ENCODE measurements at regions not wholly inside any gene's neighbourhood (a gene's known extent, or its start where the extent isn't known, plus 50 kb on each side); places are given as distances from the start of the nearest gene placed in this dataset.
"Not testable (repeated sequence)": the region's sequence is repeated elsewhere in the genome, so short reads cannot be mapped to it uniquely, and the experiment has no call there.

DNA sequence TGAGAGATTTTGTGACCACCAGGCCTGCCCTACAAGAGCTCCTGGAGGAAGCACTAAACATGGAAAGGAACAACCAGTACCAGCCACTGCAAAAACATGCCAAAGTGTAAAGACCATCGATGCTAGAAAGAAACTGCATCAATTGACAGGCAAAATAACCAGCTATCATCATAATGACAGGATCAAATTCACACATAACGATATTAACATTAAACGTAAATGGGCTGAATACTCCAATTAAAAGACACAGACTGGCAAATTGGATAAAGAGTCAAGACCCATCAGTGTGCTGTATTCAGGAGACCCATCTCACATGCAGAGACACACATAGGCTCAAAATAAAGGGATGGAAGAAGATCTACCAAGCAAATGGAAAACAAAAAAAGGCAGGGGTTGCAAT lies 182.4 kb downstream of the PRELID2 start:
- DNase-seq: not testable (repeated sequence)

DNA sequence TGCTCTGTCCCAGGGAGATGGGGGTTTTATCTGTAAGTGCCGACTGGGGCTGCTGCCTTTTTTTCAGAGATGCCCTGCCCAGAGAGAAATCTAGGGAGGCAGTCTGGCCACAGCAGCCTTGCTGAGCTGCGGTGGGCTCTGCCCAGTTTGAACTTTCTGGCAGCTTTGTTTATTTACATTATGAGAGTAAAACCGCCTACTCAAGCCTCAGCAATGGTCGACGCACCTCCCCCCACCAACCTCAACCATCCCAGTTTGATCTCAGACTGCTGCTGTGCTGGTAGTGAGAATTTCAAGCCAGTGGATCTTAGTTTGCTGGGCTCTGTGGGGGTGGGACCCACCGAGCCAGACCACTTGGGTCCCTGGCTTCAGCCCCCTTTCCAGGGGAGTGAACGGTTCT lies 188.0 kb downstream of the PRELID2 start:
- DNase-seq: not testable (repeated sequence)

DNA sequence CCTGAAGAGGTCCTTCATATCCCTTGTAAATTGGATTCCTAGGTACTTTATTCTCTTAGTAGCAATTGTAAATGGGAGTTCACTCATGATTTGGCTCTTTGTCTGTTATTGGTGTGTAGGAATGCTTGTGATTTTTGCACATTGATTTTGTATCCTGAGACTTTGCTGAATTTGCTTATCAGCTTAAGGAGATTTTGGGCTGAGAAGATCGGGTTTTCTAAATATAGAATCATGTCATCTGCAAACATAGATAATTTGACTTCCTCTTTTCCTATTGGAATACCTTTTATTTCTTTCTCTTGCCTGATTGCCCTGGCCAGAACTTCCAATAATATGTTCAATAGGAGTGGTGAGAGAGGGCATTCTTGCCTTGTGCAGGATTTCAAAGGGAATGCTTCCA lies 191.9 kb downstream of the PRELID2 start:
- DNase-seq: not testable (repeated sequence)

DNA sequence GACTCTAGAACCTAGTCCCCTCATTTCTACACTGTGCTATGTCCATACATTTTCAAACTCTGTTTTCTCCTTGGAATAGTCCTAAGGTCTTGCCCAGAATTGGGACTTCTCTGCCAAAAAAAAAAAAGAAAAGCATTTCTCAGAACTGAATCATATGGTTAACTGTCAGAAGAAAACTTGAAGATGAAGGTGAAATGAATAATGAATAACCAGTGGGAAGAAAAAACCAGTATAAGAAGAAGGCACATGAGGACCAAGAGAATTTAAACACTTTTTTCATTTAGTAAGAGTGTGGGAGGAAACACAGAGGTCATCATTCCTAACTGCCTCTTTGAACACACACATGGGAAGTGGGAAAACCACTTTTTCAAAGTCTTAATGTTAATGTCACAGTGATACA lies 197.7 kb downstream of the PRELID2 start:
- no peak for DNase-seq

DNA sequence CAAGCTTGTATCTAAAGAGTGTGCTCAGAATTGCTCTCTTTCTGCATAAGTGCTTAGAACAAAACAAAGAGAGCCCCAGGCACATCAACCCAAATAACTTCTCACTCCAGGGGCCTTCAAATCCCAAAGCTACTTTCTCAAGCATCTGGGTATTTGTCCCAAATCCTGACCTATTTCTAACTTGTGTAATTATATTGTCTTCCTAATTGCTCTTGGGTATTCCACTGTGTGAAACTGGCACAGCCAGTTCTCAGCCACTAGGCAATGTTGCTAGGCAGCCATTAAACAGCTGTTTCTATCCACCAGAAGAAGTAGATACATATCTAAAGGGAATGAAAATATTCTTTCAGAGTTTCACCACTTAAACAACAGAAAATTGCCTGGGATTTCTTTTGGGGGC lies 198.8 kb downstream of the PRELID2 start:
- no peak for DNase-seq

DNA sequence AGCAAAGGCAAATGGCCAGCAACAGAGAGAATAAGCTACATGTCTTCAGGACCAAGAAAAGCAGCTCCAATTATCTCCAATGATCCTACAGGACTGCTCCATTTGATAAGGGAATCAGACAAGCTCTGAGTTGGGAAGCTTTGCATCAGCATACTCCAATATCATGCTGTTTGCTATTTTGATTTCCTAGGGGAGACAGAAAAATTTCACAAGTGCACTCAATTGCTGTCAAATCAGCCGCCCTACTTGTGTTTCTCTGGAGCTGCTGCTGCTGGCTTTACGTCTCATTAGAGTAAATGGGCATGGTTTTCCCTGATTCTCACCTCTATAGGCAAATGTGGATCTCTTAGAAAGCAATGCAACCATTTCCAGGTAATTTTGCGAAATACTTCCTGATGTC lies 201.7 kb downstream of the PRELID2 start:
- no peak for DNase-seq

DNA sequence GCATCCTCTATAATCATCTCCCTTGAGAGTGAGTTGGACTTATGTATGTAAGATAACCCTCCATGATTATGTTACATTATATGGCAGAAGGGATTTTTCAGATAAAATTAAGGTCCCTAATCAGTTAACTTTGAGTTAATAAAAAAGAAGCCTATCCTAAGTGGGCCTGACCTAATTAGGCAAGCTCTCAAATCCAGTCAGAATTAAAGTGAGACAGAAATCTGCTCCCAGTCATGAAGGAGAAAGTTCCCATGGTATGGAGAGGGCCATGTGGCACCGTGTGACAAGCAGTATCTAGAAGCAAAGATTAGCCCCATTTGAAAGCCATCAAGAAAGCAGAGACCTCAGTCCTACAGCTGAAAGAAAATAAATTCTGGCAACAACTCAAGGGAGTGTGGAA lies 202.4 kb downstream of the PRELID2 start:
- DNase-seq: no peak

DNA sequence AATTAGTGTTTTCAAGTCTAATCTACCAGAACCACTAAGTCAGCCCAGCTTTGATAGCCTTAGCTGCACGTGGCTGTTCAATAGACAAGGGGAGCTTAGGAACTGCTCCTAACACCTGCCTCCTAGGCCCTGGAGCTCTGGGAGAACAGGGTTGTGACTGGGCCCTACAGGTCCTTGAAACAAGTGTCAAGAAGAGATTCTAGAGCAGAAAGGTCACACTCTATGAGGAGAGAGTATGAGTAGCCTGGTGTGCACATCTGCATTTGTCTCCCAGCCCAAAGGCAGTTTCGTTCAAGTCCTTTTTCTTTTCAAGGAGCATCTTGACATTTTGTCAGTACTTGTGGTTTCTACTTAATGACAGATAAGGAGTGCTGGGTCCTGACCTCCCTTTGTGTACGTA lies 206.1 kb downstream of the PRELID2 start:
- no peak for DNase-seq

DNA sequence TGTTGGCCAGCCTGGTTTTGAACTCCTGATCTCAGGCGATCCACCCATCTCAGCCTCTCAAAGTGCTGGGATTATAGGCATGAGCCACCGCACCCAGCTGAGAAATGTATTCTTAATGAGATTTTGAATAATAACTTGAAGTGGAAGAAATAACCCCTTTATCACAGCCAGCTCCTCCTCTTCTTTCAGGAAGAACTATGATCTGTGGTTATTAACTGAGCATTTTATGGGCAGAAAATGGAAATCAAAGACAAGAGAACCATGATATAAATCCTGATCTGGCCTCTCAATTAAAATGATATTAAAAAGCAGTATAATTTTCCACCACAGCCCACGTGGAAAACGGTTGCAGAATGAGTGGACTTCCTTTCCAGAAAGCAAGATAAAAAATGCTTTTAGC lies 206.6 kb downstream of the PRELID2 start:
- no peak for DNase-seq

DNA sequence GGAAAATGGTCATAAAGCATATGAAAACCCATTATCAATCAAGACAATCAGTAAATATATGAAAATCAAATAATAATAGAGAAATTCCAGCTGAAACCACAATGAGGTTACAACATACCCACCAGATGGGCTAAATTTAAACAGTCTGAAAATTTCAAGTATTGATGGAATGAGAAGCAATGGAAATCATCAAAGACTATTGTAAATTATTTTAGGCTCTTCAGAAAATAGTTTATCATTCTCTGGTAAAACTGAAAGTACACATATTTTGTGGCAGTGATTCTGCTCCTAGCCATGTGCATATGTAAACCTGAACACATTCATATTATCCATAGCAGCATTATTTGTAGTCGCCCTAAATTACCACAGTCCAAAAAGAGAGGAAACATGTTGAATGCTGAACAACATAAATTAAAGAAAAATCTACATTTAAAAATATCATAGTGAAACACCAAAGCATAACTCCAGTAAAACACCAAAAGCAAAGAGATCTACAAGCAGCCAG lies 215.3 kb downstream of the PRELID2 start:
- DNase-seq: no peak

DNA sequence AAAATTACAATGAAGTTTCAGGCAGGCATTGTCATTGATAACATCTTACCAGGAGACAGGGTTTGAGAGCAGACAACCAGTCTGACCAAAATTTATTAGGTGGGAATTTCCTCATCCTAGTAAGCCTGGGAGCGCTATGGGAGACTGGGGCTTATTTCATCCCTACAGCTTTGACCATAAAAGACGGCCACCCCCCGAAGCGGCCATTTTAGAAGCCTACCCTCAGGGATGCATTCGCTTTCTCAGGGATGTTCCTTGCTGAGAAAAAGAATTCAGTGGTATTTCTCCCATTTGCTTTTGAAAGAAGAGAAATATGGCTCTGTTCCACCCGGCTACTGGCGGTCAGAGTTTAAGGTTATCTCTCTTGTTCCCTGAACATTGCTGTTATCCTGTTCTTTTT lies 218.4 kb downstream of the PRELID2 start:
- DNase-seq: not testable (repeated sequence)

DNA sequence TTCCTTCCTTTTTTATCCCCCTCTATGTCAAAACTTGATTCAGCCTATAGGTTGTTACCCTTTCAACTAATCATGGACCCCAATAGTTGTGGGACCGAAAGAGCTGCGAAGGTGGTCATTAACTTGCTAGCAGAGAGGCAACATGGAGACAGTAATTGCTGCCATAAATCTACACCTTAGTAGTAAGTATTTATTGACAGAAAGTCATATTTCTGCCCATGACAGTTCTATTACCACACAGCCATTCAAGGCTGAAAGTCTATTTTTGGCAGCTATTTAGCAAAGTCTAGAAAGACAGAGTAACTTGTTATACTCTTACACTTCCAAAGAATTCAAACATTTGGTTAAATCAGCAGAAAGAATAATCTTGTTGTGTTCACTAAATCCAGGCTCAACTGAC lies 236.2 kb downstream of the PRELID2 start:
- DNase-seq: no peak

DNA sequence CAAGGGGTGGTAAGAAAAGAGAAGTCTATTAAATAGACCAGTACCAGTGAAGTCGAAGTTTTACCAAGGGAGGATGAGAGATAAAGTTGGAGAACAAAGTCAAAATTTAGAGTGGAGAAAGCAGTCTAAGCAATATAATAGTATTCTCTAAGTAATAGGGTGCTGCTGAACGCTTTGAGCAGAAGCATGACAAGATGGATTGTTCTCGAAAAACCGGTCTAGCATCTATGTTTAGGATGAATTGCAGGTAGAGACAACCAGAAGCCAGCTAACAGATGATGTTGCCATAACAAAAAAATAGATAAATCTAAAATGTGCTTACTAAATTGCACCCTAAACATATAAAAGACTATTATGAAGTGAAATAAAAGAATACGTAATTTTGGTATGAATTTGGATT lies 237.0 kb downstream of the PRELID2 start:
- no peak for DNase-seq

DNA sequence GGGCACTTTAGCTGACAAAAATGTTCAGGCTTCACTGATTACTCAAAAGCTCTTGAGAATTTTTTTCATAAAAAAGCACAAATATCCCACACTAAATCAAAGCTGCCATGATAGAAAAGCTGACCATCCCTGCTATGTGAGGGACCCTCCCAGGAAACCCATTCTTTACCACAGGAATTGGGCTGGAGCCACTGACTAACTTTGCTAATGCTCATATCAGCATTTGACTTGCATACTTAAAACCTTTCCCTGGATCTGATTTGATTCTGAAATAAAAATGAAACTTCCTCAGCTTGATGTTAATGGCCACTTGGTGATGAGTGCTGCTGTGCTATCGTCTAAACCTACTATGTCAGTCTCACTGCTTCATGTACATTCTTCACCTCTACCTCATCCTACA lies 243.6 kb downstream of the PRELID2 start:
- no peak for DNase-seq

DNA sequence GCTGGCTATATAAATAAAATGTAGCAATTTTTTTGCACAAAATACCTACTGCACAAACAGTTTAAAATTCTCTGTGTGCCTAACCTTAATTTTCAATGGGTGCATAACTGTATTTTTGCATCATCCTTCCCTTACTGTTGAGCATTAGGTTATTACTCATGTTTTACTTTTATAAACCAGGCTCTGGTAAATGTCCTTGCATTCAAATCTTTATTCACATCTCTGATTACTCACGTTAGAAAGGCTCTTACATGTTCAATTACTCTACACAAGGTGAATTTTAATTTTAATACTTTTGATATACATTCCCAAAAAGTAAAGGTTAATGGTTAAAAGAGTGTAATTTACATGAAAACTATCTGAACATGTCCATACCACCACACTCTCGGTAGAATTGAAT lies 246.1 kb downstream of the PRELID2 start:
- DNase-seq: no peak

DNA sequence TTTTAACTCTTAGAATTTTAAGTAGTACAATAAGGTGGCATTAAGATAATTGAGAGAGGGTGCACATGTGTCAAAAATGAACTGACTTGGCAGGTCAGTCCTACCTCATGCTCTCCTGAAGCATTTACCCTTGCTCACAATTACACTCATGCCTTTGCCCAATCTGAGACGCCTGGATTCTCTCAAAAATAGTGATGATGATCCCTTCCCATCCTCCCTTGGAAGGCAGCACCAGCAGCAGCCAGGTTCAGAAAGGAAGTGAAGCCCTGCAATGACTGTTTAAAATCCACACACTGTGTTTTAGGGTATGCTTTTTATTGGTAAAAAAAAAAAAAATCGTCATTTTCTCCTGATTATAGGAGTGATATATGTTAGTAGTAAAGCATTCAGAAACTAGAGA lies 246.6 kb downstream of the PRELID2 start:
- DNase-seq: no peak

DNA sequence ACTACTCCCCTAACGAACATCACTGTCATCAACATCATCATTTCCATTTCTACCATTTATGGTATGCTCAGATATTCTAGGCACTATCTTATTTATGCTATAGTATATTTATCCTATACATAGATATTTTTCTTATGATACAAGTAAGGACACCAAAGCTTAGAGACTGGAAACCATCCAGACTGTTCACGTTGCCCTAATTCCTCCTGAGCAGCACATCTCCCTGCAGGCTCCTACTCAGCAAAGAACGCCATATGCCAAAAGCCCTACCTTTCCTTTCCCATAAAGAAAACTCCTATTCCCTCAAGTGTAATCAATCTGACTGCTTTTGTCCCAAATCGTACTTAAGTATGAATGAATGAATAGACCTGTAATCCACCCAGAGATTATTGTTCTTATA lies 247.0 kb downstream of the PRELID2 start:
- DNase-seq: no peak

DNA sequence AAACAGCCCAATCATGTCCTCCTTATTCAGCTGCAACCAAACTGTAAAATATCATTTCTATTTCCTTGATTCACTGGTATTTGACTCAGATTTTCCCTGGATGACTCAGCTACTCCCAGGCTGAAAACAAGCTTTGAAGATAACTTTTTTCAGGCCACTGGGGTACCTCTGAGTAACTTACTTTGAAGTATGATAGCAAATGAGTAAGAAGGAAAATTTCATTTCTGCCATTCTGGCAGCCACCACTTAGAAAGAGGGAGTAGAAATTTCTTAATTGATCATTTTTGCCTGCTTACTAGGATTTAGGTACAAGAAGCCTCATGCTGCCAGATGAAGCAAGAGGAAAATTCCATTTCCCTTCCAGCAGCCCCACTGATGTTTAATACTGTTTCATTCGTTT lies 247.4 kb downstream of the PRELID2 start:
- no peak for DNase-seq

DNA sequence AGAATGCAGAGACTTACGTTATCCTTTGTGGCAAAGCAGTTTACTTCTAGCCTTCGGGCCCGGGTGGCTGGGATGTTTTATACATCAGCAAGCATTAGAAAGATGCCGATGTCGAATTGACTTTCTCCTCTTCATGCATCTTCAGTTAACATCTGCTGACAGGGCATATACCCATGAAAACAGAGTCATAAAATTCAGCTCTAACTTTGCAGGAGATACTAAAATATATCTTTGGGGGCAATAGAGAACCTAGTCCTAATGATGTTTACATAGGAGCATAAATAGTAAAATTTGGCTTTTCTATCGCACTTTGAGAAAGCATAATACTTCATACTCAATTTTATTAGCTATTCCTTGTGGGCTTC lies 247.9 kb downstream of the PRELID2 start:
- DNase-seq: no peak

DNA sequence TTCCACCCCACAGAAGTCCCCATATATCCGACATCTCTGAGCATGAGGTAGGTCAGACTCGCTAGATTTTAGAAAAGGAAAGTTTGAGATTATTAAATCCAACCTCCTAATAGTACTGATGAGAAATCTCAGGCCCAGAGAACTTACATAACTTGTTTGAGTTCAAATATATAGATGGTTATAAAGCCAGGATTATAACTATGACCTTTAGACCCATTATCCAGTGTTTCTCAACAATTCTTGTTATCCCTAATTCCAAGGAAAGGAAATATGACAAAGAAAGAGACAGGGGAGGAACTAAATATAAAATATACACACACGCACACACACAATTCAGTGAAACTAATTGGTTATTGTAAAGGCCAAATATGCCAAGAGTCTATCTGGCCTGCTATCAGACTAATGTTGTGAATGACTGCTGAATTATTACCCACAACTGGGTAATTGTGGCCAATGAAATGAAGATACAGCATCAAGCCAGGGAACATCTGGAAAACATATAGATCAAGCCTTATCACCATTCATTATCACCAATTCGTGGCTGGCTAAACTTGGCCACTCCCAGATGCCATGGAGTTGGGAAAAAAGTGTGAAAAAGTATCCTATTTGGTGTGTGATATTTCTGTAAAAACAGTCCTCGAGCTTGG lies 248.4 kb downstream of the PRELID2 start:
- no peak for DNase-seq

DNA sequence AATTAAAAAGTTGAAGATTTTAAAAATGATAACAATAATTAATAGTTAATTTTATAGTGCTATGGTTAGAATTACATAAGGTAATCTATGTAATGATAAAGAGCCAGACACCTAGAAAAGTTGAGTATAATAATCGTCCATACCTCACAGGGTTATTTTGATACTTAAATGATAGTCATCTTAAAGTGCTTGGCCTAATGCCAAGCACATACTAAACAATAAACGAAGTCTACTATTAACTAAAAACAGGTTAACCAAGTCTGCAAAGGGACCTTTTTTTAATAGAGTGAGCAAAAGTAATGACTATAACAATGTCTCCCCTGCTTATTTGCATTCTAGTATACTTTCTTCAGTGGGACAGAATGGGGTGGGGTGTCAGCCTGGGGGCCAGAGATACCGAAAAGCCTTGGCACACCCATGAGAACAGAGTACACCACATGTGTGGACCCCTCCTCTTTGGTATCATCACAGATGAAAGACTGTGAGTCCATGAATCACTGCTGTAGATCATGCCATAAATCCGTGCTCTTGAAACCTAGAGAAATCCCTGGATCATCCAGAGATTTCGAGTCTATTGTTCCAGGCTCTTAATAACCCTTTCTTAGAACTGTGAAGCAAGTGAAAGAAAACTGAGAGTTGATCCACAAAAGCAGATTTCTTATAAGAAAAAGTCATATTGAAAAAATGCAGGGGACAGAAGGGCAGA lies 249.5 kb downstream of the PRELID2 start:
- no peak for DNase-seq

DNA sequence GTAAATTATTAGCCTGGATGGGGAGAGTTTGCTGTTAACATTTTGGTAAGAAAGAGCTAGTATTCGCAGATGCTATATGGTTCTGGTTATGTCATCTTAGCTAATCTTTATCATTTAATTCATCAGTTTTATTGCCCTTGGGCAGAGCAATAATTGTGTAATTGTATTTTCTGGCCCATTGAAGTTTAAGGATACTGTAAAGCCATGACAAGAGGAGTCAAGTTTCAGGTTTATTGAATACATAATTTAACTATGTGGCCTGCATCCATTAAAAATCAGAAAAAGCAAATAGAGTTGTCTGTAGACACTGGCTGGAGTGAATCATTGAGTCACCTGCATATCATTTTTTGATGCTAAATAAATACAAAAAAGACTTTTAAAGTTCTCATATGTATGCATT lies 255.8 kb downstream of the PRELID2 start:
- DNase-seq: no peak

DNA sequence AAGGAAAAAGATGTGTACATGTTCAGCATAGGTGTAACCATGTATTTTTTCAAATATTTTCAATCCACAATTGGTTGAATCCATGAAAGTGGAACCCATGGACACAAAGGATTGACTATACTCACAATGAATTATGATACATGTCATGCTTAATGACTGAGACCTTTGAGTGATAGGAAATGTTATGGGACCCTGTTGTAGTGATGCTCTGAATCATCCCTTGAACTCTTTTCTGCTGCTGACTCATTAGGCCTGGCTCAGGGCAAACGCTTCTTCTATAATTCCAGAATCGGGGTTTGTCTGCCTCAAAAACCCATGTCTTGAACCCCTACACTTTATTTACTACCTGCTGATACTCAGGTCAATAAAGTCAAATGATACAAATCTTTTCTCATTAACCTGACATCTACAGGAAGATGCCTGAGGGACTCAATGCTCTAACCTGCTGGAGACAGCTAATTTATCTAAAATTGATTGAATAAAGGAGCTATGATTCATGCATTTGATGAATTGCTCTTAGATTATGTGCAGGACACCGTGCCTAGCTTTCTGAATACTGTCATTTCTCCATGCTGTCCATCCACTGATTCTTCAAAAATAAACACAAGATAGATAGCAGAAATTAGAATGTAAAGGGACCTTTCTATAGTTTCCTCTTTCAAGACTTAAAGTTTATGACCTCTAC lies 260.1 kb downstream of the PRELID2 start:
- no peak for DNase-seq

DNA sequence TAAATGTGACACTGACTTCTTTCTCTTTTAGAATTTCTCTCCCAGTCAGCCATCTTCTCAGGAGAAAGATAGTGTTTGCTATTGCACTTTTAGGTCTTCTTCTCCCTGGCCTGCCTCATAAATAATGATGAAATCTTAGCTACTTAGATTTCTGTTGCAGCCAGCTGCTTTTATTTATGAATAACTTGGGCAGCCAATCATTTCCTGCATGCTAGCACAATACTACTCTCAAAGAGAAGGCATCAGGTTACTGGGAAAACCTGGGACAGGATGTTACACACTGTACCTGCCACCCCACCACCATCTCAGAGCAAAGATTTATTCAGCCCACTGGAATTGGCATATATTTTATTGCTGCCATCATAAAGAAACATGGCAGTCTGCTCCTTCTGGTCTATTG lies 266.6 kb downstream of the PRELID2 start:
- no peak for DNase-seq

All from RPMI8226 (cell line).